Stimulated activated CD4-positive, alpha-beta T cell treated with anti-CD3 and anti-CD28 coated beads, Interleukin-4, amount 100 ng/mL, for 24 hours (primary cell): ENCODE measurements at regions not wholly inside any gene's neighbourhood (a gene's known extent, or its start where the extent isn't known, plus 50 kb on each side); places are given as distances from the start of the nearest gene placed in this dataset.

Experiments
- DNase-seq: peaks from one replicate; pipeline ENCODE4 v3.0.0-alpha.2; 2020

GRCh38 chr20:4600308-4601014 is 85.8 kb upstream of the PRNP start:
- no peak for DNase-seq

- no peak for DNase-seq
Observed at GRCh38 chr20:4597215-4597614, 89.0 kb upstream of the PRNP start.

- no peak for DNase-seq
Observed at GRCh38 chr20:4593149-4593525, 93.1 kb upstream of the PRNP start.

- DNase-seq = peak; percentile 51
Observed at GRCh38 chr20:4592316-4593148, 93.7 kb upstream of the PRNP start.

GRCh38 chr20:4591975-4592315 is 94.3 kb upstream of the PRNP start:
- DNase-seq = no peak

GRCh38 chr20:4585758-4586157 is 100.5 kb upstream of the PRNP start:
- no peak for DNase-seq

GRCh38 chr20:4585104-4585753 is 101.0 kb upstream of the PRNP start:
- DNase-seq = no peak

- DNase-seq = no peak
Observed at GRCh38 chr20:4584510-4584909, 101.7 kb upstream of the PRNP start.

- DNase-seq = no peak
Observed at GRCh38 chr20:4581838-4582237, 104.4 kb upstream of the PRNP start.

- no peak for DNase-seq
Observed at GRCh38 chr20:4578375-4578774, 107.9 kb upstream of the PRNP start.

GRCh38 chr20:4574356-4574690 is 111.9 kb upstream of the PRNP start:
- DNase-seq = no peak

- DNase-seq = no peak
Observed at GRCh38 chr20:4573564-4574355, 112.5 kb upstream of the PRNP start.

GRCh38 chr20:4571759-4572531 is 114.3 kb upstream of the PRNP start:
- no peak for DNase-seq

GRCh38 chr20:4569865-4570264 is 116.4 kb upstream of the PRNP start:
- no peak for DNase-seq

- DNase-seq = no peak
Observed at GRCh38 chr20:4569092-4569491, 117.2 kb upstream of the PRNP start.

GRCh38 chr20:4568361-4568959 is 117.8 kb upstream of the PRNP start:
- no peak for DNase-seq

GRCh38 chr20:4567170-4567569 is 119.1 kb upstream of the PRNP start:
- DNase-seq = no peak

- DNase-seq = peak; percentile 7
Observed at GRCh38 chr20:4563534-4563933, 122.7 kb upstream of the PRNP start.

- no peak for DNase-seq
Observed at GRCh38 chr20:4563031-4563430, 123.2 kb upstream of the PRNP start.

- DNase-seq = no peak
Observed at GRCh38 chr20:4560667-4561066, 125.6 kb upstream of the PRNP start.

GRCh38 chr20:4559906-4560305 is 126.3 kb upstream of the PRNP start:
- no peak for DNase-seq

- no peak for DNase-seq
Observed at GRCh38 chr20:4559106-4559505, 127.2 kb upstream of the PRNP start.
